ENCODE measurements at regions not wholly inside any gene's neighbourhood (a gene's known extent, or its start where the extent isn't known, plus 50 kb on each side); places are given as distances from the start of the nearest gene placed in this dataset.

GRCh38 chr15:70461017-70461416, 302.3 kb downstream of the UACA start:
- Histone ChIP-seq H3K27ac (ENCODE audit: low read depth, low read length) (no peak overlapping the region), H2AK5ac (ENCODE audit: low read depth, low read length) (no peak overlapping the region), H4K20me1 (replicated peaks in 1 of 2; ENCODE audit: control insufficient read depth in 1 of 2, insufficient read depth in 2 of 2, low read length in 2 of 2) (no peaks in the 10 kb centered on the region), H2AFZ (ENCODE audit: low read length) (no peak overlapping the region), H2BK5ac (ENCODE audit: low read depth, low read length) (no peak overlapping the region), H4K91ac (replicated peaks; ENCODE audit: insufficient read length, low read length) (no peak overlapping the region), H2BK15ac (ENCODE audit: low read length) (no peak overlapping the region), H2BK20ac (ENCODE audit: low read length) (no peak overlapping the region), H3K23me2 (ENCODE audit: low read depth, low read length) (no peaks in the 10 kb centered on the region), H3K36me3 (ENCODE audit: control insufficient read depth in 2 of 4, insufficient read depth in 4 of 4, low read length in 3 of 4) (no peaks in the 10 kb centered on the region), H3K56ac (replicated peaks; ENCODE audit: insufficient read length, low read depth, low read length) (no peak overlapping the region), H3K23ac (ENCODE audit: insufficient read length) (no peak overlapping the region), H3K14ac (ENCODE audit: insufficient read length) (no peak overlapping the region), H3K4me1 (replicated peaks in 1 of 4; ENCODE audit: control insufficient read depth in 3 of 4, insufficient read depth in 4 of 4, low read length in 3 of 4) (no peaks in the 10 kb centered on the region; a peak in 1 of 7 replicates), H3K9me3 (ENCODE audit: insufficient read depth in 2 of 2, low read depth in 1 of 2, low read length in 1 of 2) (no peaks in the 10 kb centered on the region), H3K4me3 (ENCODE audit: extremely low read depth in 1 of 4, insufficient read depth in 2 of 4, low read depth in 3 of 4, low read length in 4 of 4) (no peak overlapping the region), H3K79me1 (ENCODE audit: low read depth, low read length) (no peaks in the 10 kb centered on the region), H3K4ac (replicated peaks; ENCODE audit: insufficient read length, low read depth, low read length) (no peak overlapping the region), H4K5ac (ENCODE audit: insufficient read length, low read depth, low read length) (no peak overlapping the region), H3K79me2 (ENCODE audit: control insufficient read depth in 1 of 2, insufficient read depth in 2 of 2, low read length in 2 of 2) (no peaks in the 10 kb centered on the region), H2BK12ac (ENCODE audit: low read depth, low read length) (no peak overlapping the region), H4K8ac (ENCODE audit: extremely low read depth, insufficient read depth, low read length) (no peak overlapping the region), H3K18ac (ENCODE audit: extremely low read depth, low read length) (no peak overlapping the region), H3K9ac (replicated peaks in 1 of 4; ENCODE audit: extremely low read depth in 1 of 4, low read depth in 3 of 4, low read length in 3 of 4) (no peak overlapping the region), H3K27me3 (replicated peaks in 1 of 4; ENCODE audit: control insufficient read depth in 3 of 4, extremely low read depth in 1 of 4, insufficient read depth in 3 of 4, low read length in 3 of 4) (no peaks in the 10 kb centered on the region), H3K4me2 (ENCODE audit: insufficient read depth in 1 of 2, low read depth in 2 of 2, low read length in 2 of 2) (no peak overlapping the region), H2BK120ac (replicated peaks; ENCODE audit: low read depth, low read length) (no peak overlapping the region)
- ChIA-PET CTCF (ENCODE audit: partially characterized antibody) (interaction anchor here (1.0 to 2.0 kb wide), 4 partner anchors 9 to 47 kb away, joined by 3 to 12 read pairs (median 4); no protein-coding TSS in a partner anchor), POLR2A (ENCODE audit: partially characterized antibody) (no interaction called here)
- TF ChIP-seq CBX8 (IDR thresholded peaks at IDR 0.05; ENCODE audit: borderline replicate concordance, low read depth, low read length), result no peak
- TF ChIP-seq EP300 (IDR thresholded peaks at IDR 0.05; ENCODE audit: borderline replicate concordance in 1 of 2, low read depth in 2 of 2, low read length in 2 of 2), result no peak
- no peak for TF ChIP-seq TBP (IDR thresholded peaks at IDR 0.05; ENCODE audit: low read depth, low read length)
- TF ChIP-seq CEBPB (IDR thresholded peaks at IDR 0.05; ENCODE audit: low read depth, low read length), result no peak
- TF ChIP-seq CTBP2 (IDR thresholded peaks at IDR 0.05; ENCODE audit: borderline replicate concordance, insufficient read depth, insufficient read length, low read length), result no peak
- TF ChIP-seq JUND (IDR thresholded peaks at IDR 0.05; ENCODE audit: low read length), result no peak
- no peak for TF ChIP-seq TEAD4 (IDR thresholded peaks at IDR 0.05; ENCODE audit: low read depth, low read length)
- TF ChIP-seq NANOG (IDR thresholded peaks at IDR 0.05; ENCODE audit: insufficient read depth, low read depth, low read length, poor library complexity, severe bottlenecking), result no peak
- no peak for TF ChIP-seq RXRA (IDR thresholded peaks at IDR 0.05; ENCODE audit: insufficient read depth, low read depth, low read length)
- WGBS, 2 experiments (ENCODE audit: extremely low coverage in 1 of 2, insufficient coverage in 1 of 2, insufficient read length in 1 of 2, insufficient replicate concordance in 2 of 2, low coverage in 1 of 2, low lambda C conversion rate in 2 of 2, missing lambda C conversion rate in 1 of 2), result 89% methylated on average over 1 of the region's 1 CpG; no CpG with 5 or more reads in 1 of the 2 experiments
- no peak for FAIRE-seq
- DNase-seq (ENCODE audit: low read depth in 1 of 2, low spot score in 2 of 2), result no peak

Data from H1 (cell line).